Activated T-cell treated with anti-CD3 and anti-CD28 coated beads, Interleukin-2, amount 50 U/mL, for 4 hours (primary cell): ENCODE measurements at regions not wholly inside any gene's neighbourhood (a gene's known extent, or its start where the extent isn't known, plus 50 kb on each side); places are given as distances from the start of the nearest gene placed in this dataset.

Experiments used
- ATAC-seq, 2 donors: fragments of 200-7000 bp; cut with Tn5 transposase; one replicate each; pipeline ENCODE4 v1.10.0; 2021
- DNase-seq: peaks from one replicate; pipeline ENCODE4 v3.0.0-alpha.2; 2020
- H3K27me3 Mint-ChIP-seq: one replicate; pipeline ENCODE4 v1.8.0; 2021; ENCODE audit warnings: low read depth, mixed read lengths
- H3K36me3 Mint-ChIP-seq: one replicate; pipeline ENCODE4 v1.8.0; 2022; ENCODE audit warnings: mixed read lengths; ENCODE audit not compliant: insufficient read depth
- H3K4me1 Mint-ChIP-seq: one replicate; pipeline ENCODE4 v1.8.0; 2021; ENCODE audit warnings: low read depth, mixed read lengths
- H3K4me3 Mint-ChIP-seq: one replicate; pipeline ENCODE4 v1.8.0; 2021; ENCODE audit warnings: mild to moderate bottlenecking, moderate library complexity, mixed read lengths
- H3K9me3 Mint-ChIP-seq: one replicate; pipeline ENCODE4 v1.8.0; 2021; ENCODE audit warnings: mixed read lengths

GRCh38 chr10:125473143-125473793, 209.7 kb downstream of the TEX36 start:
- Mint-ChIP-seq H3K4me1 (no peaks in the 10 kb centered on the region), H3K27me3 (peaks cover 6% of the 10 kb centered on the region), H3K4me3 (no peak overlapping the region), H3K9me3 (no peaks in the 10 kb centered on the region), H3K36me3 (no peaks in the 10 kb centered on the region)
- DNase-seq, result no peak
- no peak for ATAC-seq

- Mint-ChIP-seq H3K4me3 (no peak overlapping the region), H3K27me3 (peaks cover 7% of the 10 kb centered on the region), H3K9me3 (no peaks in the 10 kb centered on the region), H3K36me3 (no peaks in the 10 kb centered on the region), H3K4me1 (no peaks in the 10 kb centered on the region)
- no peak for DNase-seq
- ATAC-seq, result no peak
Observed at GRCh38 chr10:125472010-125472607, 210.9 kb downstream of the TEX36 start.

GRCh38 chr10:125468278-125468677, 214.7 kb downstream of the TEX36 start:
- no peaks in the 10 kb centered on the region for H3K36me3 Mint-ChIP-seq
- ATAC-seq, result no peak
- H3K9me3 Mint-ChIP-seq, result no peaks in the 10 kb centered on the region
- DNase-seq, result no peak
- H3K4me3 Mint-ChIP-seq, result no peak overlapping the region
- H3K27me3 Mint-ChIP-seq, result peaks cover 4% of the 10 kb centered on the region
- no peaks in the 10 kb centered on the region for H3K4me1 Mint-ChIP-seq

GRCh38 chr10:125466685-125467084, 216.3 kb downstream of the TEX36 start:
- H3K4me1 Mint-ChIP-seq, result no peaks in the 10 kb centered on the region
- no peak for DNase-seq
- peaks cover 2% of the 10 kb centered on the region for H3K27me3 Mint-ChIP-seq
- no peak for ATAC-seq
- H3K4me3 Mint-ChIP-seq, result no peak overlapping the region
- H3K36me3 Mint-ChIP-seq, result no peaks in the 10 kb centered on the region
- no peaks in the 10 kb centered on the region for H3K9me3 Mint-ChIP-seq

- no peak overlapping the region for H3K4me3 Mint-ChIP-seq
Observed at GRCh38 chr10:125462845-125463244, 220.1 kb downstream of the TEX36 start.

GRCh38 chr10:125460326-125460725, 222.6 kb downstream of the TEX36 start:
- no peaks in the 10 kb centered on the region for H3K9me3 Mint-ChIP-seq
- no peaks in the 10 kb centered on the region for H3K4me1 Mint-ChIP-seq
- H3K27me3 Mint-ChIP-seq, result no peaks in the 10 kb centered on the region
- H3K36me3 Mint-ChIP-seq, result no peaks in the 10 kb centered on the region
- no peak overlapping the region for H3K4me3 Mint-ChIP-seq
- DNase-seq (no peak), ATAC-seq (no peak)

More at GRCh38 chr10:125462845-125463244, 220.1 kb downstream of the TEX36 start:
- Mint-ChIP-seq H3K9me3 (no peaks in the 10 kb centered on the region), H3K4me1 (no peaks in the 10 kb centered on the region), H3K27me3 (peaks cover 2% of the 10 kb centered on the region), H3K36me3 (no peaks in the 10 kb centered on the region)
- no peak for ATAC-seq
- DNase-seq, result no peak

- H3K4me3 Mint-ChIP-seq, result no peak overlapping the region
- DNase-seq, result no peak
- no peak for ATAC-seq
- H3K9me3 Mint-ChIP-seq, result no peaks in the 10 kb centered on the region
- H3K4me1 Mint-ChIP-seq, result no peaks in the 10 kb centered on the region
- no peaks in the 10 kb centered on the region for H3K36me3 Mint-ChIP-seq
- H3K27me3 Mint-ChIP-seq, result peaks cover 2% of the 10 kb centered on the region
Observed at GRCh38 chr10:125457406-125457805, 225.6 kb downstream of the TEX36 start.

- Mint-ChIP-seq H3K36me3 (no peaks in the 10 kb centered on the region), H3K4me3 (no peak overlapping the region), H3K9me3 (no peaks in the 10 kb centered on the region), H3K4me1 (no peaks in the 10 kb centered on the region), H3K27me3 (peaks cover 2% of the 10 kb centered on the region)
- no peak for ATAC-seq
- DNase-seq, result no peak
Observed at GRCh38 chr10:125455855-125456254, 227.1 kb downstream of the TEX36 start.

- Mint-ChIP-seq H3K9me3 (no peaks in the 10 kb centered on the region), H3K4me1 (no peaks in the 10 kb centered on the region), H3K27me3 (peaks cover 2% of the 10 kb centered on the region)
Observed at GRCh38 chr10:125455431-125455830, 227.5 kb downstream of the TEX36 start.

GRCh38 chr10:125451319-125451718, 231.6 kb downstream of the TEX36 start:
- H3K4me1 Mint-ChIP-seq, result no peaks in the 10 kb centered on the region
- DNase-seq (no peak), ATAC-seq (no peak)
- H3K4me3 Mint-ChIP-seq, result no peak overlapping the region
- H3K36me3 Mint-ChIP-seq, result no peaks in the 10 kb centered on the region
- H3K9me3 Mint-ChIP-seq, result no peaks in the 10 kb centered on the region
- peaks cover 2% of the 10 kb centered on the region for H3K27me3 Mint-ChIP-seq

More at GRCh38 chr10:125455431-125455830, 227.5 kb downstream of the TEX36 start:
- no peaks in the 10 kb centered on the region for H3K36me3 Mint-ChIP-seq
- DNase-seq (no peak), ATAC-seq (no peak)
- H3K4me3 Mint-ChIP-seq, result no peak overlapping the region

GRCh38 chr10:125450218-125450617, 232.7 kb downstream of the TEX36 start:
- Mint-ChIP-seq H3K4me3 (no peak overlapping the region), H3K36me3 (no peaks in the 10 kb centered on the region), H3K9me3 (no peaks in the 10 kb centered on the region), H3K4me1 (no peaks in the 10 kb centered on the region), H3K27me3 (peaks cover 2% of the 10 kb centered on the region)
- no peak for DNase-seq
- ATAC-seq, result no peak

GRCh38 chr10:125449571-125449970, 233.4 kb downstream of the TEX36 start:
- Mint-ChIP-seq H3K36me3 (no peaks in the 10 kb centered on the region), H3K4me3 (no peak overlapping the region), H3K27me3 (peaks cover 2% of the 10 kb centered on the region), H3K4me1 (no peaks in the 10 kb centered on the region), H3K9me3 (no peaks in the 10 kb centered on the region)
- ATAC-seq (no peak), DNase-seq (no peak)

- DNase-seq (no peak), ATAC-seq (no peak)
- no peaks in the 10 kb centered on the region for H3K9me3 Mint-ChIP-seq
- H3K4me1 Mint-ChIP-seq, result no peaks in the 10 kb centered on the region
- H3K4me3 Mint-ChIP-seq, result no peak overlapping the region
- H3K36me3 Mint-ChIP-seq, result no peaks in the 10 kb centered on the region
- no peaks in the 10 kb centered on the region for H3K27me3 Mint-ChIP-seq
Observed at GRCh38 chr10:125448596-125448995, 234.4 kb downstream of the TEX36 start.

GRCh38 chr10:125444790-125445189, 238.2 kb downstream of the TEX36 start:
- Mint-ChIP-seq H3K27me3 (no peaks in the 10 kb centered on the region), H3K9me3 (no peaks in the 10 kb centered on the region), H3K4me1 (no peaks in the 10 kb centered on the region), H3K36me3 (no peaks in the 10 kb centered on the region), H3K4me3 (no peak overlapping the region)
- ATAC-seq (no peak), DNase-seq (no peak)

GRCh38 chr10:125442856-125443540, 240.0 kb downstream of the TEX36 start:
- DNase-seq (no peak), ATAC-seq (no peak)
- Mint-ChIP-seq H3K4me3 (no peak overlapping the region), H3K9me3 (no peaks in the 10 kb centered on the region), H3K4me1 (no peaks in the 10 kb centered on the region), H3K36me3 (no peaks in the 10 kb centered on the region), H3K27me3 (no peaks in the 10 kb centered on the region)
